HG03175 (cell line): ENCODE measurements at regions not wholly inside any gene's neighbourhood (a gene's known extent, or its start where the extent isn't known, plus 50 kb on each side); places are given as distances from the start of the nearest gene placed in this dataset.
"Not testable (repeated sequence)": the region's sequence is repeated elsewhere in the genome, so short reads cannot be mapped to it uniquely, and the experiment has no call there.

Experiments used
- ATAC-seq: cut with Tn5 transposase; IDR thresholded peaks from one replicate; pipeline ENCODE4 v1.9.1; 2021; ENCODE audit warnings: mild to moderate bottlenecking, moderate library complexity; ENCODE audit not compliant: unreplicated experiment

DNA sequence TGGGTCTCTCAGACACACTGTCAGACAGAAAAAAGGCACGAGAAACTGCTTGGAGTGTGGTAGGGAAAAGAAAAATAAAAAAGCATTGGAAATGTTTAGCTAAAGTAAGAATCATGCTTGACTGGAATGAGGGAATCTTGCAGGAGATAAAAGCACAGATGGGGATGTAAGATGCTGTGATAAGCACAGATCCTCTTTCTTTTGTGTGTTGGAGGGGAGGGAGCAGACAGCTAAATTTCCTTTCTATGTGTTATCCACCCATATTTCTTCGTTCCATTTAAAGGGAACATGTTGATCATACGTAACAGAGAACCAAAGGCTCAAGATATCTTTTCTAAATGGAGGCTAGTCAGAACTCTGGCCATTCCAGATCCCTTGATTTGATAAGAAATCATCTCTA lies 614.0 kb upstream of the LCORL start:
- no peak for ATAC-seq

DNA sequence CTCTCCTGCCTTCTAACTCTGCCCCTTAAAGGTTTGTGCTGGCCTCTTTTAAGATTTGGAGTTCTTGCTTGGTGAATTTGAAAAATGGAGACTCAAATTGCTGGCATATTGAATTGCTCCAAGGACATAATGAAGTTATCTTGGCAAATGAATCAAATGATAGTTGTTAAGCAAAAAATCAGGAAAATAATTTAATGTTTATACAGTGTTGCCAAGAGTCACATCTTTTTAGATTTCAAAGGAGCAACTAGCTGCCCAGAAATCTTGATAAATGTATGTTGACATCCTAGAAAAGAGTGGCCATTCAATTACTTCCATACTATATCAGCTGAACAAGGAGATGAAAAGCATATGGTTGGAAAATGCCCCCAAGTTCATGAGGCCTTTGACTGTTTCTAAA lies 610.0 kb upstream of the LCORL start:
- ATAC-seq: no peak

DNA sequence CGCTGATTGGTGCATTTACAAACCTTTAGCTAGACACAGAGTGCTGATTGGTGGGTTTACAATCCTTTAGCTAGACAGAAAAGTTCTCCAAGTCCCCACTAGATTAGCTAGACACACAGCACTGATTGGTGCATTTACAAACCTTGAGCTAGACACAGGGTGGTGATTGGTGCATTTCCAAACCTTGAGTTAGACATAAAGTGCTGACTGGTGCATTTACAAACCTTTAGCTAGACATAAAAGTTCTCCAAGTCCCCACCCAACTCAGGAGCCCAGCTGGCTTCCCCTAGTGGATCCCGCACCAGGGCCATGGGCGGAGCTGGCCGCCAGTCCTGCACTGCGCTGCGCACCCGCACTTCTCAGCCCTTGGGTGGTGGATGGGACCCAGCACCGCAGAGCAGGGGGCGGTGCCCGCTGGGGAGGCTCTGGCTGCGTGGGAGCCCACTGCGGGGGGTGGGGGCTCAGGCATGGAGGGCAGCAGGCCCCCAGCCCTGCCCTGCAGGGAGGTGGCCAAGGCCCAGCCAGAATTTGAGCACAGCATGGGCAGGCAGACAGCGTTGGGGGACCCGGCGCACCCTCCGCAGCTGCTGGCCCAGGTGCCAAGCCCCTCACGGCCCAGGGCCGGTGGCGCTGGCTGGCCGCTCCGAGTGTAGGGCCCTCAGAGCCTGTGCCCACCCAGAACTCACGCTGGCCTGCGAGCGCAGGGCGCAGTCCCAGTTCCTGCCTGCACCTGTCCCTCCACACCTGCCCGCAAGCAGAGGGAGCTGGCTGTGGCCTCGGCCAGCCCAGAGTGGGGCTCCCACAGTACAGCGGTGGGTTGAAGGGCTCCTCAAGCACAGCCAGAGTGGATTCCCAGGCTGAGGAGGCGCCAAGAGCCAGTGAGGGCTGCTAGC lies 608.9 kb upstream of the LCORL start:
- ATAC-seq: no peak

DNA sequence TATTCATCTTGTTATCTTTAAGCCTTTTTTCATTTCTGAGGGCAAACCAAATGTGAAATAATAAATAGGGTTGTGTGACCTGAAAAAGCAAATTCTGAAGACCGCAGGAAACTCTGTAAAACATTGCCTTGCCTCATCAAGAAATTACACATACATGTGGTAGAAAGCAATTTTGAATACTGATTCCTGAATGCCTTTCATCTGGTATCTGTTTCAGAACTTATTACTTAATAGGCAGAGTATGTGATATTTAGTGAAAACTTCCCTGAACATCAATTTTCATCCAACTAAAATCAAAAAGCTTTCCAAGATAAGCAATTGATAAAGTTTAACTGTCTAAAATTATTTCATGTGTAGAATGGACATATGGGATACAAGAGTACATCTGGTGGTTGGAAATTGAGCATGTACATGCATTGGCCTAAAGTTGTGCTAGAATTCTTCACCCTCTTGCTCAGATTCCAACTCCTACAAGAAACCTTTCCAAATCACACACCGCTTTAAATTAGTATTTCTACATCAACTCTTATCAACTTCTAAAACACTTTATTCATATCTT lies 606.0 kb upstream of the LCORL start:
- ATAC-seq: no peak

DNA sequence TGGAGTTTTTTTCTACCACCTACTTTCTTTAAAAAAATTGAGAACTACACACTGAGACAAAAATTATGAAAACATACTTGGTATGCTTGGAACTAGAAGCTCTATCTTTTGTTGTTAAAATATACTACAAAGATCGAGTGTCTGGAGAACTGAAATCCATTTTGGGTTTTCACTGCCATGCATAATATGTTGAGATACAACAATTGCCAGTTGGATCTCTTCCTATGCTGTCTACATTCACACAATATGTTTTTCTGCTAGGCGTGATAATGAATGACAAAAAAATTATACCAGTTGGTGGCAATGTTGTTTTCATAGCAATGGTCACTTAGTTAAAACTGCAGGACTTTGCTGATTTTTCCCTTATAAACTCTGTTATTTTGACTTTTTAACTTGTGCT lies 605.4 kb upstream of the LCORL start:
- ATAC-seq: no peak

DNA sequence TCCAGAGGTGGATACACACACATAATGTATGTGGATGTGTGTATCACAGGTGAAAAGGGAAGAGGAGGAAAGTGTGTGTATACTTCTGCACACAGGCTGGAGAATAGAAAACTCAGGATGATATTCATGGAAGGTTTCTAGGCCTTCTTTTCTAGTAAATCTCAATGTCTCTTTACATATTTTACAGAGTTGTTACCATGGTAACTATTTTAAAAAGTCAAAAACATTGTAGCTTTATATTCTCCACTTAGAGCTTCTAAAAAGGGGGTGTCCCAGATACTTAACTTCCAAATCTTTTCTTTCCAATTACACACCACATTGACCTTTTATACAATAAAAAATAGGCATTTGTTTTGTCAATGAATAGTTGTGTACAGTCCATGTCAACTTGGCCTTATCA lies 604.8 kb upstream of the LCORL start:
- ATAC-seq: no peak

DNA sequence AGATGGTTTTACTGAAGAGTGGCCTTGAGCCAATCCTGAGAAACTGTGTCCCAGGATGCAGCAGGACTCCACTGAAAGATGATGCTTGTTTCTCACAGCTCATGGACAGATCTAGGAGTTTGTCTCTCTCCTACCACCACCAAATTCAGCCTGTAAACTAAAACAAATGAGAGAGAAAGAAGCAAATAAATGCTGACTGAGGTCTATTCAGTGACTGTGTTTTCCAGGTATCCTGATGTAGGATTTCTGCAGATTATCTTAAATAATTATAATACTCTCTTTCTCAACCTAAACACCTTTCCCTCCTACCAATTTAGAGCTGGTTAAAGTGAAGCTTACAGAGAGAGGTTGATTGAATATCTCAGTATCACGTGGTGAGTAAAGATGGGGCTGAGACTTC lies 599.6 kb upstream of the LCORL start:
- ATAC-seq: no peak

DNA sequence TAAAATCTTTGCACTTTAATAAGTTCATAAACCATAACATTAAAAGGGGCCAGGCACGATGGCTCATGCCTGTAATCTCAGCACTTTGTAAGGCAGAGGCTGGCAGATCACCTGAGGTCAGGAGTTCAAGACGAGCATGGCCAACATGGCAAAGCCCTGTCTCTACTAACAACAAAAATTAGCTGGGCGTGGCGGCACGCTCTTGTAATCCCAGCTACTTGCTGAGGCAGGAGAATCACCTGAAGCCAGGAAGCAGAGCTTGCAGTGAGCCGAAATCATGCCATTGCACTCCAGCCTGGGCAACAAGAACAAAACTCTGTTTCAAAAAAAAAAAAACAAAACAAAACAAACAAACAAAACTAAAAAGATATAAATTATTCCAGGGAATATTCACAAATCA lies 595.2 kb upstream of the LCORL start:
- ATAC-seq: no peak

DNA sequence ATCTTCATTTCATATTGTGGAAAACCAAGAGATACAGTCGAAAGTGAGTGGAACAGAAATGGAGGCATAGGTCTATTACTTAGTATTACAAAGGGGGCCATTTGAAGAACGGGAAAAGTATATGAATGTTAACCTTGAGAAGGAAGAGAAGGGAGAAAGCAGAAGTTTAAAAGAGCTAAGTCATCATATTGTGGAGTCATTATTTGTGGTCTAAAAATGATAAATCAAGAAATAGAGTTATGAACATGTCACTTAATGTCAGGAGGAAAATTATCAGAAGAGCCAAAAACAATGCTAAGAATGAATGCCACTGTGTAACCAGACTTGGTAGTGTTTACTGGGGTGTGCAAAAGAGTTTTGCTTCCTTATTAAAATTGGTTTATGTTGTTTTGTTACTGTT lies 589.5 kb upstream of the LCORL start:
- no peak for ATAC-seq

DNA sequence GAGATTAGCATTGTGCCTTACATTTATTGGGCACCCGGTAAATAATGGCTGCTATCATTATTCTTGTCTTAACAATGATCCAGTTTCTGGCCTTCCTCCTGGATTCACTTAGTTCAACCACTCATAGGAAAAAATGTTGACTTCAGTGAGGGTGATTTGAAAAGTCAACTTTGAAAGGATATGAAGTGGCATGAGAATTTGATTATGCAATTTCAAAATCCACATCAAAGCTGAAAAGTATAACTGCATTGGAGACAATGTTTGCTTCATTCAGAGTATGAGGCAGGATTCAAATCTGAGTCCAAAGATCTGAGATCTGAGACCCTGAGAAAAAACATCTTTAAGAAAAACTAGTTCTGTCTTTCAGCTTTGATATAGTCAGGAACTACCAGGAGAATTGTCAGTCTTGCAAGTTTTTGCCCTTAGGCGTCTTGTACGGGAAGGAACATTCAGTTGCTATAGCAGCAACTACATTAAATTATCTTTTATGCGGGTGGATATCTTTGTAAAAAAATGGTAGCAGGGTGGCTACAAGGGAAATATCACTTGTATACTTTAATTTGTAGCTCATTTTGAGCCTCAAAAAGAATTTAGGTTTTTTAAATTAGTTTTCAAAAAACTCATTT lies 587.5 kb upstream of the LCORL start:
- ATAC-seq: no peak

DNA sequence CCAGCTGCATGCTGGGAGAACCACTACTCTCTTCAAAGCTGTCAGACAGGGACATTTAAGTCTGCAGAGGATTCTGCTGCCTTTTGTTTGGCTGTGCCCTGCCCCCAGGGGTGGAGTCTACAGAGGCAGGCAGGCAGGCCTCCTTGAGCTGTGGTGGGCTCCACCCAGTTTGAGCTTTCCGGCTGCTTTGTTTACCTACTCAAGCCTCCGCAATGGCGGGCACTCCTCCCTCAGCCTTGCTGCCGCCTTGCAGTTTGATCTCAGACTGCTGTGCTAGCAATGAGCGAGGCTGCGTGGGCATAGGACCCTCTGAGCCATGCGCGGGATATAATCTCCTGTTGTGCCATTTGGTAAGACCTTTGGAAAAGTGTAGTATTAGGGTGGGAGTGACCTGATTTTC lies 581.1 kb upstream of the LCORL start:
- ATAC-seq: not testable (repeated sequence)

DNA sequence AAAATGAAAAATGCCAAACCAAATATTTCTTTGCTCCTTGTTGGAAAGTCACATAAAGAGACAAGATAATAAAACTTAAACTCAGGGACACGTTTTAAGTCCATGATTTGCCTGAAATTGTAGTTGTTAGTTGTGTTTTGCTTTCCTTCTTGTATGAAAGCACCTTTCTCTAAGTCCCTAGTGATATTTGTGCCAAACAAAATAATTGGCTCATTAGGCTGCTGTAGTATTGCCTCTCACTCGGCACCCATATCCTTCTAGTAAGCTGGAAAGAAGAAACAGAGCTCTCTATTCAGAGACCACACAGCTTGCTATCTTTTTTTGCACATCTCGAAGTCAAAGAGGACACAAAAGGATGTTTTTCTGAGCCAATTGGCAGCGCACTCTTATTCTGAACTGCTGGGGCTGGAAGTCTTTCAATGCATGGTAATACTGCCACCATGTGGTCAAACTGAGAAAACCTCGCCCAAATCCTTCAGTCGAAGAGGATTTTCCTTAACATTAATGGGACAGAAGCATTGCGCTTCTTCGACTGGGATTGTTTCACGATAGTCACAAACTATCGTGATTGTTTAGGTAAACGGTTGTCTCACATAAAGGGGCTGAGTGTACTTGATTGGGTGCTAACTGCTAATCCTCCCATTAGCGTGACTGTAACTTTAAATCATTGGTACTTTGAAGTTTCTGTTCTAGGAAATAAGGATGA lies 571.9 kb upstream of the LCORL start:
- ATAC-seq: peak; percentile 90

DNA sequence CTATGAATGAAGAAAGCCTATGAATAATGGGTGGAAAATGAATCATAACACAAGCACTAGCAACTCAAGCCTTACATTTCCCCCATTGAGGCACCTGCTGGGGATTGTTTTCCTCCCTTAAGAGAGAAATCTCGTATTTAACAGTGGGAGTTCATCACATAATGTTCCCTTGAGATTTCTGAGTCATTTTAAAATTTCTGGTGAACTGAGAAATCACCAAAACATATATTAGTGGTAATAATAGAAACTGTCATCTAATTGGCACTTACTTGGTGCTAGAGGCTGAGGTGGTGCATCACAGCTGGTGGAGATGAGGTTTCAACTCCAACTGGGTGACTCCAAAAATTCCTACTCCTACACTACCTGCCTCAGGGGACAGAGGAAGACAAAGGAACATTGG lies 561.3 kb upstream of the LCORL start:
- ATAC-seq: no peak

DNA sequence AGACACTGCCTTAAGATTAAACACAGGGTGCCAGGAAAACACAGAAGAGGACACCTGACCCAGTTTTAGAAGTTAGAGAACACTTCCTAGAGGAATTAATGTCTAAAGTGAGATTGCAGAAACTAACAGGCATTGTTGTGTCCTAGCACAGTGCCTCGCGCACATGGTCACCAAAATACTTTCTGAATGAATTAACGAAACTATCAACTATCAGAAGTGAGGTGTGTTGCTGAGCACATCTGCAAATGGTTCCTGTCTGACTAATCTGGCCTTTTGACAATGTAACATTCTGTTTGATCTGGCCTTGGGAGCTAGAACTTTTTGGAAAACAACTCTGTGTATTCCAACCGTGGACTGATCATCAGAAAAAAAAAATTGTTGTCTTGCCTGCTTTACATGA lies 556.8 kb upstream of the LCORL start:
- no peak for ATAC-seq

DNA sequence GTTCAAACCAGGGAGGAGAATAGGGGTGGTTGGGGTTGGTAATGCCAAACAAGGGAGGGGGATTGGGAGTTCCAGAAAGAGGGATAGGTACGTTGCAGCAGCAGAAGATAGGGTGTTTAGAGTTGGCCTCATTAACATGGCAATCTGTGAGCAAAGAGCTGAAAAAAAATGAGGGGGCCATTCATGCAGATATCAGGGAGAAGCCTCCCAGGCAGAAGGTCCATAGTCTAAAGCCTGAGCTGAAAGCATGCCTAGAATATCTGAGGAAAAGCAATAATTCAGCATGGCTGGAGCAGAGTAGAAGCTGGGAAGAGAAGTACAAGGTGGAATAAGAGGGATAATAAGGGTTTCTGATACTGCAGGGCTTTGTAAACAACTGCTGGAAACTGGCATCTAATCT lies 550.9 kb upstream of the LCORL start:
- ATAC-seq: no peak

DNA sequence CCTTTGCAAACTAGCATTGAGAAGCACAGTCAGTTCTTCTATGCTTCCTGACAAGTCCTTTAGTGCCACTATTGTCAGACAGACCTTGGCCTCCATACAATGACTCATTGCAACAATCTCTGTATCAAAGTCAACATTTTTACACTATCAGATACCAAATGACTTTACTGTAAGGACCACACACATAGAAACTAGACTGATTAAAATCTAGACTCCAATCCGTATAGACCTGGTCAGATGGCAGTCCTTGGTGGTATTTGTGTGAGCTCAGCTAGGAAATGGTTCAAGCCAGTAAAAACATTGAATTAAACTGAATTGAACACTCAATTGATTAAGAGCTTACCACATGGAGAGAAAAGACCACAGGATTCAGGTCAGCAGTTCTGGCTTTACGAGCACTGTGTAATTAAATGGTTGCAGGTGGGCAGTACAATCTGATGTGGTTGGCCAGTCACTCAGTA lies 549.8 kb upstream of the LCORL start:
- no peak for ATAC-seq

DNA sequence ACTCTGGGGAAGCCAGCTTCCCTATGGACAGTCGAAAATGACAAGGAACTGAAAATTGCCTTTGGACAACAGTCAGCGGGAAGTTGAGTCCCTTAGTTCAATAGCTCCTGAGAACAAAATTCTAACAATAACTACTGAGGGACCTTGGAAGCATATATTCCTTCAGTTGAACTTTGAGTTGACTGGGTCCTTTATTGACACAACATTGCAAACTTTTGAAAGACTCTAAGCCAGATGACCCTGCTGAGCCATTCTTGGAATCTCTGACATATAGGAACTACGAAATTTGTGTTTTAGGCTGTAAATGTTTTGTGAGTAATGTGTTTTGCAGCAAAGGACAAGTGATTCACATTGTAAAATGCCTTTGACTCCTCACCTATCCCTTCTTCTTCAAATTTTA lies 548.8 kb upstream of the LCORL start:
- no peak for ATAC-seq

DNA sequence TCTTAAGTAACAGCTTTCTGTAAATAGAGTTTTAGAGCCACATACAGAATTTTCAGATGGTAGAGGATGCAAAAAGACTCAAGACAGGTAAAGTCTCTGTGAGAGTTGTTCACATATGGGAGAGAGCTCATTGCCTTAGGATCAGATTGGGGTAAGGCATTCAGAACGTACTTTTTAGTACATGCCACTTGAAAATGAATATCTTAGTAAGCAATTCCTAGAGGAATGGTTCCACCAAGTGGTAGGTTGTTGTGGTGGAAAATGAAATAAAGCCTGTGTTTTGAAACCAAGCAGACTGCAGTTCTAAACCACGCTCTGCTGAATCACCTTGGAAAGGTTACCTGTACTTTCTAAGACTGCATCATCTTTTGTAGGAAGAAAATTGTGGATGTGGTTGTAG lies 547.0 kb upstream of the LCORL start:
- no peak for ATAC-seq

DNA sequence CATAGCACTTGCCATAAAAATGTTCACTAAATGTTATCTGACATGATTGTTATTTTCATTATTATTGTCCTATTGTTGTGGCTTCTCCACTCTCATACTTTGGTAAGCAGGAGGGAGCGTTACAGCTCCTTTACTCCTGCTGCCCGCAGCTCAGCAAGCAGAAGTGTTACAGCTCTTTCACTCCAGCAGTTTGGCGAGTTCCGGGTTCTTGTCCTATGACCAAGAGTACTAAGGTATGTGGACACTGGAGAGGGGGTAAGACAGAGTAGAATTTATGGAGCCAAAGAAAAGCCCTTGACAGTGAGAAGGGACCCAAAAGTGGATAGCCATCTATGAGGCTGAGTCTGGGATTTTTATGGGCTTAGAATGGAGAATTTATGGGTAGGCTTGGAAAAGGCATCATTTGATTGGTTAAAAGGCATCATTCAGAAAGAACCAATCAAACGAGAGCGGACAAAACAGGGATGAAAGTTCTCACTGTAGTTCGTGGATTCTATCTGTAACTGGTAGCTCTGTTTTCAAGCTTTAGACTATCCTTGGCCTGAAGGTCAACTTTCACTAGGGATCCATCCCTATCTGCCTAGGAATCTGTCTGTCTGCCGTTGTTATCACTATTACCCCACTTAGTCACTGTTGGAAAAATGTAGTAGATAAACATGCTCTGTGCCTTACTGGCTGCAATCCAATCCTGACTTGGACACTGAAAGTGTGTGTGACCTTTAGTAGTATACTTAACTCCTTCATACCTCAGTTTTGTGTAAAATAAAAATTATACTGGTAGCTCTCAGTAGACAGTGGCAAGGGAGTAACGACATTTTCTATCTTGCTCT lies 545.6 kb upstream of the LCORL start:
- ATAC-seq: no peak

DNA sequence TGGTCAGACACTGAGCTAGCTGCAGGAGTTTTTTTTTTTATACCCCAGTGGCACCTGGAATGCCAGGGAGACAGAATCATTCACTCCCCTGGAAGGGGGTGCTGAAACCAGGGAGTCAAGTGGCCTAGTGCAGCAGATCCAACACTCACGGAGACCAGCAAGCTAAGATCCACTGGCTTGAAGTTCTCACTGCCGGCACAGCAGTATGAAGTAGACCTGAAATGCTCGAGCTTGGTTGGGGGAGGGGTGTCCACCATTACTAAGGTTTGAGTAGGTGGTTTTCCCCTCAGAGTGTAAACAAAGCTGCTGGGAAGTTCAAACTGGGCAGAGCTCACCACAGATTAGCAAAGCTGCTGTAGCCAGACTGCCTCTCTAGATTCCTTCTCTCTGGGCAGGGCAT lies 537.9 kb upstream of the LCORL start:
- no peak for ATAC-seq

DNA sequence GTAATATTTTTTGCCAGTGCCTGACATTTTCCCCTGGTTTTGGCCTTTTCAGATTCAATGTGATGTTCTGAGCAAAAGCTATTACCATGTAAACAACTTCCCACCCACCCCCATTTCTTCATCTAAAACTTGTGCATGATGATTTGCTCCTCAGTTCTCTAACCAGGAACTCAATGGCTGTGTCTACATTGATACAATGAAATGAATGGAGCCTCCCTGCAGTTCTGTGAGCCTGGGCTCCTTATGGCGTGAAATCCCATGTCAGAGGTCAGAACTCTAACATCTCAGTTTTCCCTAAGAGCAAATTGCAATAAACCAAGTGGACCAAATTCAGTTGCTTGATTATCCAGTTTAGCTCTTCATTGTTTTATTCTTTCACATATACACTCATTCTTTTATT lies 534.8 kb upstream of the LCORL start:
- no peak for ATAC-seq
